ENCODE measurements at regions not wholly inside any gene's neighbourhood (a gene's known extent, or its start where the extent isn't known, plus 50 kb on each side); places are given as distances from the start of the nearest gene placed in this dataset.

DNA sequence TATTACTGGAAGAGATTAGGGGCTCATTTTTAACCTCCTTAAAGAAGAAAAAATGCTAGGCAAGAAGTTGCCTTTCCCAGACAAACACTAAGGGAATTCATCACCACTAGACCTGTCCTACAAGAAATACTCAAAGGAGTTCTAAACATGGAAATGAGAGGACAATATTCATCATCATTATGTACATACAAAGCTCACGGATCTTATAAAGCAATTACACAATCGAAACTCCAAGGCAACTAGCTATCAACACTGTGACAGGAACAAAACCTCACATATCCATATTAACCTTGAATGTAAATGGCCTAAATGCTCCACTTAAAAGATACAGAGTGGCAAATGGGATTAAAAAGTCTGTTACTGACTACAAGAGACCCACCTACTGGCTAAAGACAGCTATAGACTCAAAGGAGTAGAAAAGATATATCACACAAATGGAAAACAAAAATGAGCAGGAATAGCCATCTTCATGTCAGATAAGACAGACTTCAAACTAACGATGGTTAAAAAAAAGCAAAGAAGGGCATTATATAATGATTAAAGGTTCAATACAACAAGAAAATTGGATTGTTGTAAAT lies 246.6 kb downstream of the ADRA2A start:
- TF ChIP-seq POLR2A (IDR thresholded peaks at IDR 0.05) (no peak), CTCF (IDR thresholded peaks at IDR 0.05) (no peak), EP300 (IDR thresholded peaks at IDR 0.05) (no peak)
